ENCODE measurements at regions not wholly inside any gene's neighbourhood (a gene's known extent, or its start where the extent isn't known, plus 50 kb on each side); places are given as distances from the start of the nearest gene placed in this dataset.

DNA sequence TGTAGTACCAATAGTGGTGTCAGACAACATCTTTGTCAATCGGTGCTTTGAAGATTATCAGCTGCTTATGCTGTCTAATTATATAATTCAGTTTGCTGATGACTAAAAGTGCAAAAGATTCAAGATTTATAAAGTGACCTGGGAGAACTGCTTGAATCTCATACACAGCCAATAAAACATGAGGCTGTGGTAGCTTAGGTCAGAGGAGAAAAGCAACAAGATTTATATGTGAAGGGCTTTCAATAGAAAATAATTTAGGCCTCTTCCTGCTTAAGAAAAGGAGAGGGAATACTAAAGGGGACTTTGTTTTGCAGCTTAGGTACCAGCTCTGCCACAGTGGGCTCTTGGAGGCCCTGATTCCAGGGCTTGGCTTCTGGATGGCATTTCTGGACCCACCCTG lies 111.0 kb upstream of the MAD2L1 start:
- H3K27me3 Mint-ChIP-seq (ENCODE audit: low read depth) = no peaks in the 10 kb centered on the region
- H3K4me3 Mint-ChIP-seq = no peak overlapping the region
- H3K27ac Mint-ChIP-seq = no peak overlapping the region
- H3K4me1 Mint-ChIP-seq = no peaks in the 10 kb centered on the region
- TF ChIP-seq, protein P1, sequence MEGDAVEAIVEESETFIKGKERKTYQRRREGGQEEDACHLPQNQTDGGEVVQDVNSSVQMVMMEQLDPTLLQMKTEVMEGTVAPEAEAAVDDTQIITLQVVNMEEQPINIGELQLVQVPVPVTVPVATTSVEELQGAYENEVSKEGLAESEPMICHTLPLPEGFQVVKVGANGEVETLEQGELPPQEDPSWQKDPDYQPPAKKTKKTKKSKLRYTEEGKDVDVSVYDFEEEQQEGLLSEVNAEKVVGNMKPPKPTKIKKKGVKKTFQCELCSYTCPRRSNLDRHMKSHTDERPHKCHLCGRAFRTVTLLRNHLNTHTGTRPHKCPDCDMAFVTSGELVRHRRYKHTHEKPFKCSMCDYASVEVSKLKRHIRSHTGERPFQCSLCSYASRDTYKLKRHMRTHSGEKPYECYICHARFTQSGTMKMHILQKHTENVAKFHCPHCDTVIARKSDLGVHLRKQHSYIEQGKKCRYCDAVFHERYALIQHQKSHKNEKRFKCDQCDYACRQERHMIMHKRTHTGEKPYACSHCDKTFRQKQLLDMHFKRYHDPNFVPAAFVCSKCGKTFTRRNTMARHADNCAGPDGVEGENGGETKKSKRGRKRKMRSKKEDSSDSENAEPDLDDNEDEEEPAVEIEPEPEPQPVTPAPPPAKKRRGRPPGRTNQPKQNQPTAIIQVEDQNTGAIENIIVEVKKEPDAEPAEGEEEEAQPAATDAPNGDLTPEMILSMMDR (IDR thresholded peaks at IDR 0.05; ENCODE audit: unreplicated experiment) = no peak
- H3K9me3 Mint-ChIP-seq = peaks cover 22% of the 10 kb centered on the region
- H3K36me3 Mint-ChIP-seq = no peaks in the 10 kb centered on the region
- no peak for DNase-seq (ENCODE audit: low spot score in 2 of 2, unreplicated experiment in 2 of 2)

- DNase-seq (ENCODE audit: low spot score in 2 of 2, unreplicated experiment in 2 of 2) = no peak
- no peaks in the 10 kb centered on the region for H3K27me3 Mint-ChIP-seq (ENCODE audit: low read depth)
- no peaks in the 10 kb centered on the region for H3K36me3 Mint-ChIP-seq
- TF ChIP-seq, protein P1 (IDR thresholded peaks at IDR 0.05; ENCODE audit: unreplicated experiment) = no peak
- H3K4me1 Mint-ChIP-seq = no peaks in the 10 kb centered on the region
- H3K4me3 Mint-ChIP-seq = no peak overlapping the region
- H3K27ac Mint-ChIP-seq = no peak overlapping the region
- peaks cover 10% of the 10 kb centered on the region for H3K9me3 Mint-ChIP-seq
Observed at GRCh38 chr4:120175272-120175671, 108.6 kb upstream of the MAD2L1 start.

GRCh38 chr4:120163895-120164294 lies 97.2 kb upstream of the MAD2L1 start:
- no peaks in the 10 kb centered on the region for H3K9me3 Mint-ChIP-seq
- no peak overlapping the region for H3K27ac Mint-ChIP-seq
- no peaks in the 10 kb centered on the region for H3K27me3 Mint-ChIP-seq (ENCODE audit: low read depth)
- TF ChIP-seq, protein P1 (IDR thresholded peaks at IDR 0.05; ENCODE audit: unreplicated experiment) = no peak
- H3K4me1 Mint-ChIP-seq = no peaks in the 10 kb centered on the region
- DNase-seq (ENCODE audit: low spot score in 2 of 2, unreplicated experiment in 2 of 2) = no peak
- H3K36me3 Mint-ChIP-seq = no peaks in the 10 kb centered on the region
- H3K4me3 Mint-ChIP-seq = no peak overlapping the region

- Mint-ChIP-seq H3K9me3 (no peaks in the 10 kb centered on the region), H3K4me1 (peaks cover 5% of the 10 kb centered on the region), H3K27me3 (ENCODE audit: low read depth) (no peaks in the 10 kb centered on the region), H3K27ac (no peak overlapping the region), H3K36me3 (no peaks in the 10 kb centered on the region), H3K4me3 (no peak overlapping the region)
- TF ChIP-seq, protein P1 (IDR thresholded peaks at IDR 0.05; ENCODE audit: unreplicated experiment) = no peak
- DNase-seq (ENCODE audit: low spot score in 2 of 2, unreplicated experiment in 2 of 2) = no peak
Observed at GRCh38 chr4:120158841-120159463, 92.3 kb upstream of the MAD2L1 start.

- H3K27me3 Mint-ChIP-seq (ENCODE audit: low read depth) = no peaks in the 10 kb centered on the region
- H3K27ac Mint-ChIP-seq = no peak overlapping the region
- H3K4me3 Mint-ChIP-seq = no peak overlapping the region
- TF ChIP-seq, protein P1 (IDR thresholded peaks at IDR 0.05; ENCODE audit: unreplicated experiment) = no peak
- no peaks in the 10 kb centered on the region for H3K9me3 Mint-ChIP-seq
- H3K4me1 Mint-ChIP-seq = peaks cover 5% of the 10 kb centered on the region
- no peak for DNase-seq (ENCODE audit: low spot score in 2 of 2, unreplicated experiment in 2 of 2)
- H3K36me3 Mint-ChIP-seq = no peaks in the 10 kb centered on the region
Observed at GRCh38 chr4:120158046-120158445, 91.4 kb upstream of the MAD2L1 start.
